ENCODE measurements at regions not wholly inside any gene's neighbourhood (a gene's known extent, or its start where the extent isn't known, plus 50 kb on each side); places are given as distances from the start of the nearest gene placed in this dataset.

GRCh38 chr4:155591738-155592143, 74.9 kb upstream of the GUCY1A1 start:
- DNase-seq (ENCODE audit: extremely low read depth, low read depth) = no peak
- no peak for TF ChIP-seq CTCF (IDR thresholded peaks at IDR 0.05; ENCODE audit: low read depth, low read length)

GRCh38 chr4:155590796-155591585, 75.7 kb upstream of the GUCY1A1 start:
- no peak for DNase-seq (ENCODE audit: extremely low read depth, low read depth)
- no peak for TF ChIP-seq CTCF (IDR thresholded peaks at IDR 0.05; ENCODE audit: low read depth, low read length)

GRCh38 chr4:155588437-155588836, 78.2 kb upstream of the GUCY1A1 start:
- no peak for TF ChIP-seq CTCF (IDR thresholded peaks at IDR 0.05; ENCODE audit: low read depth, low read length)

GRCh38 chr4:155587766-155588165, 78.9 kb upstream of the GUCY1A1 start:
- TF ChIP-seq CTCF (IDR thresholded peaks at IDR 0.05; ENCODE audit: low read depth, low read length) = no peak
- no peak for DNase-seq (ENCODE audit: extremely low read depth, low read depth)

More at GRCh38 chr4:155588437-155588836, 78.2 kb upstream of the GUCY1A1 start:
- no peak for DNase-seq (ENCODE audit: extremely low read depth, low read depth)

- DNase-seq (ENCODE audit: extremely low read depth, low read depth) = peak; percentile 27
- TF ChIP-seq CTCF (IDR thresholded peaks at IDR 0.05; ENCODE audit: low read depth, low read length) = no peak
These were observed 83.6 kb upstream of the GUCY1A1 start for GRCh38 chr4:155582971-155583437.

- DNase-seq (ENCODE audit: extremely low read depth, low read depth) = no peak
- TF ChIP-seq CTCF (IDR thresholded peaks at IDR 0.05; ENCODE audit: low read depth, low read length) = no peak
These were observed 84.6 kb upstream of the GUCY1A1 start for GRCh38 chr4:155582041-155582440.

GRCh38 chr4:155578726-155579370, 87.8 kb upstream of the GUCY1A1 start:
- DNase-seq (ENCODE audit: extremely low read depth, low read depth) = no peak
- TF ChIP-seq CTCF (IDR thresholded peaks at IDR 0.05; ENCODE audit: low read depth, low read length) = no peak
